ENCODE measurements at regions not wholly inside any gene's neighbourhood (a gene's known extent, or its start where the extent isn't known, plus 50 kb on each side); places are given as distances from the start of the nearest gene placed in this dataset.

DNA sequence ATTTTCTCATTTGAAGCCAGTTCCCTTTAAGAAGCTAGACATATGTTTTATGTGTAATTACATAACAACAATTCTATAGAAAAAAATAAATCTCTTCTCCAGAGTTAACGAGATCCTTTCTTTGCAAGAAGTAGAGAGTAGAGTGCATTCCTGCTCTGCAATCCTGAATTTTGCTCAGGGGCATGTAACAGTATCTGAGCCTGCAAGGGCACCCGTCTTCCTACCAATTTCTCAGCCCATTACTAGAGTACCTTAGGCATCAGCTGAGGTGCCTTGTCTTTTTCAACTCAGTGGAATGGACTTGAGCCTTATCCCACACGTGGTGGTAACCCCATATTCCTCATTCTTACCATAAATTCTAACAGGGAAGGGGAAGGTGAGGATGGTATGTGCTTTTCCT lies 205.9 kb downstream of the IKZF2 start:
- no peaks in the 10 kb centered on the region for H3K27me3 ChIP-seq
- intact Hi-C loops (cut with DNase I) = no loop called here
- no peak overlapping the region for H3K4me3 ChIP-seq
- no peak overlapping the region for H3K27ac ChIP-seq
- no peaks in the 10 kb centered on the region for H3K36me3 ChIP-seq
- TF ChIP-seq, protein P1, sequence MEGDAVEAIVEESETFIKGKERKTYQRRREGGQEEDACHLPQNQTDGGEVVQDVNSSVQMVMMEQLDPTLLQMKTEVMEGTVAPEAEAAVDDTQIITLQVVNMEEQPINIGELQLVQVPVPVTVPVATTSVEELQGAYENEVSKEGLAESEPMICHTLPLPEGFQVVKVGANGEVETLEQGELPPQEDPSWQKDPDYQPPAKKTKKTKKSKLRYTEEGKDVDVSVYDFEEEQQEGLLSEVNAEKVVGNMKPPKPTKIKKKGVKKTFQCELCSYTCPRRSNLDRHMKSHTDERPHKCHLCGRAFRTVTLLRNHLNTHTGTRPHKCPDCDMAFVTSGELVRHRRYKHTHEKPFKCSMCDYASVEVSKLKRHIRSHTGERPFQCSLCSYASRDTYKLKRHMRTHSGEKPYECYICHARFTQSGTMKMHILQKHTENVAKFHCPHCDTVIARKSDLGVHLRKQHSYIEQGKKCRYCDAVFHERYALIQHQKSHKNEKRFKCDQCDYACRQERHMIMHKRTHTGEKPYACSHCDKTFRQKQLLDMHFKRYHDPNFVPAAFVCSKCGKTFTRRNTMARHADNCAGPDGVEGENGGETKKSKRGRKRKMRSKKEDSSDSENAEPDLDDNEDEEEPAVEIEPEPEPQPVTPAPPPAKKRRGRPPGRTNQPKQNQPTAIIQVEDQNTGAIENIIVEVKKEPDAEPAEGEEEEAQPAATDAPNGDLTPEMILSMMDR (IDR thresholded peaks at IDR 0.05) = no peak
- DNase-seq (ENCODE audit: low spot score in 2 of 2) = no peak
- H3K4me1 ChIP-seq = peaks cover 0 to 3% of the 10 kb centered on the region in 2 donors
- H3K9me3 ChIP-seq = no peaks in the 10 kb centered on the region

DNA sequence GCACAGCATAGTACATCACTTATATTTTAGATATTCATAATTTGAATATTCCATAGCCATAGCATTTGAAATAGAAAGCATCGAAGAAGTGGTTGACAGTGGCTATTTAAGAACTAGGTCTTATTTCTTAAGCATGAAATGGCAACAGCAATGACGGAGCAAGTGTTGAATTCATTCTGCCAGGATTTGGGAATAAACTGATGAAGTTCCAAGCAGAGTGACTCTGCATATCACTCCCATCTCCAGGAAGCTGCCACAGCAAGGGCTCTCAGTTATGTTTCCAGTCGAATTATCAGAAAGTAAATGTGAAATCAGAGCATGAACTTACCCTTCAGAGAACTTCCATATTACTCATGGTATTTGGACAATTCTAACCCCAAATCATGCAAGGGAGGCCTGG lies 208.1 kb downstream of the IKZF2 start:
- intact Hi-C loops (cut with DNase I) = no loop called here
- Histone ChIP-seq H3K4me1 (peaks cover 0 to 3% of the 10 kb centered on the region in 2 donors), H3K27me3 (no peaks in the 10 kb centered on the region), H3K9me3 (no peaks in the 10 kb centered on the region), H3K4me3 (no peak overlapping the region), H3K36me3 (no peaks in the 10 kb centered on the region), H3K27ac (peak overlapping the region; percentile 39 to 46)
- DNase-seq (ENCODE audit: low spot score in 2 of 2) = no peak
- TF ChIP-seq, protein P1 (IDR thresholded peaks at IDR 0.05) = no peak

DNA sequence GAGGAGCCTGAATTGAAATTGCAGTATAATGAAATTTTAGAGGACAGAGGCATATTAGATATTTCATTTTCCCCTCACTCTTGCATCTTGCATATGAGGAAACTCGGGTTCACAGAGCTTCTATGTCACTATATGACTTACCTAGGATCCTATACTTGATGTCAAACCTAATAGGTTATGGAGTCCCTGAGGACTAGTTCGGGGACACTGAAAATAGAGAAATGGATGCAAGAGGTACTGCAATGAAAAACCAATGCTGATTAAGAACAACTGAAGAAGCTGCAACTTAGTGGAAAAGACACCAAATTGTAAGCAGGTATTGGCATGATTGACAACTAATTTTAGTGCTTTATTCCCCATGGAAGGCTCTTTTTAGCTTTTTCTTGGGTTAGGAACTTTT lies 210.1 kb downstream of the IKZF2 start:
- Histone ChIP-seq H3K27me3 (no peaks in the 10 kb centered on the region), H3K9me3 (no peaks in the 10 kb centered on the region), H3K4me1 (peaks cover 0 to 3% of the 10 kb centered on the region in 2 donors), H3K36me3 (no peaks in the 10 kb centered on the region), H3K4me3 (no peak overlapping the region), H3K27ac (peak overlapping the region in 1 of 2 donors; percentile 32)
- no peak for DNase-seq (ENCODE audit: low spot score in 2 of 2)
- TF ChIP-seq, protein P1 (IDR thresholded peaks at IDR 0.05) = no peak
- intact Hi-C loops (cut with DNase I) = no loop called here

DNA sequence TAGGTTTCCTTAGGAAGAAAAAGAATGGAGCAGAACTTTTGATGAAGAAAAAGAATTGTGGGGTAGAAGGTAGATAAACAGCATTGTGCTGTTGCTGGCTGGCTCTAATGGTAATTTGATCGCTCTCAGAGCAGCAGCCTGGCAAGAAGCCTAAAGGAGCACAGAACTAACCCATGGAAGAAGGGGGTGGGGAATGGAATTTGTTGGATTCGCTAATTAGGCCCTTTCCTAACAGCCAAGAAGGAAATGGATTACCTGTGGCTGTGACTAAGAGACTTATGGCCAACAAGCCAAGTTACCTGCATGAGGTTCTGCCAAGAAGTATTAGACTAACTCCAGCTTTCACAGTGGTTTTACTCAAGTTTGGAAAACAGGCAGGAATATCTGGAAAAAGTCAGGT lies 210.6 kb downstream of the IKZF2 start:
- intact Hi-C loops (cut with DNase I) = no loop called here
- H3K4me3 ChIP-seq = no peak overlapping the region
- H3K36me3 ChIP-seq = no peaks in the 10 kb centered on the region
- H3K27me3 ChIP-seq = no peaks in the 10 kb centered on the region
- TF ChIP-seq, protein P1 (IDR thresholded peaks at IDR 0.05) = no peak
- DNase-seq (ENCODE audit: low spot score in 2 of 2) = no peak
- peaks cover 0 to 3% of the 10 kb centered on the region in 2 donors for H3K4me1 ChIP-seq
- no peaks in the 10 kb centered on the region for H3K9me3 ChIP-seq
- peak overlapping the region in 1 of 2 donors; percentile 32 for H3K27ac ChIP-seq

DNA sequence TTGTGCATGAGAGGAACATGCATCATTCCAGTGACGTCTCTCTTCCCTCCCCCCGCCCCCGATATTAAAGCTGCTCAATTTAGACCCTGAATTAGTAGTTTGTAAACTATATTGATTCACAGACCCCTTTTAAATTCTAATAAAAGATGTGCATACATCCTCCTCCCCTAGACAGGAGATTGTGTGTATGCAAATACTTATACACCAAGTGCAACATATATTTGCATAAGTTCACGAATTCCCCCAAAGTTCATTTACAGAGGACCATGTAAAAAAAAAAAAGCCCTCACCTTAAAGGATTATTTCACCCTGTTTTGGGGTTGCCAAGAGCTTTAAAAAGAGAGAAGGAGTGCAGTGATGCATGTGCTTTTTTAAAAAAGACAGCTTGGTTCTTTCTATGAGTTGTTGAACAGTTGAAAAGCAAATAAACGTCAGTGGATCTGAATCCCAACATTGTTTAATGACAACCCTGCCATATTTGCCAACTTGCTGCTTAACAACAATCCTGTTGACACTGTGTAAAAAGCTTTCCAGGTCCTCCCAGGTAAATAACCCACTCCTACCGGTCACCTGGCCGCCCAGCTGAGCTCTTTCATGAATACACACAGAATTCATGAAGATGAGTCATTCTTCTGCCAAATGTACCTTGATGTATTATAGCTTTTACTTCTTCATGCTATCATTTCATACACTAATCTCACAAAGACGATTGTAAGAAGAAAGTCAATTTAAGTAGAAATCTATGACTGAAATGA lies 211.5 kb downstream of the IKZF2 start:
- Histone ChIP-seq H3K36me3 (no peaks in the 10 kb centered on the region), H3K4me1 (peaks cover 0 to 3% of the 10 kb centered on the region in 2 donors), H3K4me3 (no peak overlapping the region), H3K9me3 (no peaks in the 10 kb centered on the region), H3K27me3 (no peaks in the 10 kb centered on the region), H3K27ac (no peak overlapping the region)
- intact Hi-C loops (cut with DNase I) = no loop called here
- no peak for DNase-seq (ENCODE audit: low spot score in 2 of 2)
- TF ChIP-seq, protein P1 (IDR thresholded peaks at IDR 0.05) = no peak

Data from ascending aorta (tissue), 2 donors.